ENCODE measurements at regions not wholly inside any gene's neighbourhood (a gene's known extent, or its start where the extent isn't known, plus 50 kb on each side); places are given as distances from the start of the nearest gene placed in this dataset.

GRCh38 chr10:36091007-36091406 is 448.9 kb upstream of the FZD8 start:
- Histone ChIP-seq H3K4me1 (ENCODE audit: control insufficient read depth, insufficient read depth, low read length) (no peaks in the 10 kb centered on the region), H3K56ac (ENCODE audit: extremely low read depth, insufficient read depth, low read length) (no peak overlapping the region), H3K9me1 (ENCODE audit: insufficient read depth, low read length) (no peaks in the 10 kb centered on the region), H3K14ac (replicated peaks; ENCODE audit: low read depth, low read length) (no peak overlapping the region), H2BK20ac (ENCODE audit: low read depth, low read length) (no peak overlapping the region), H3K79me1 (ENCODE audit: low read depth in 1 of 2, low read length in 2 of 2) (no peaks in the 10 kb centered on the region), H2BK15ac (ENCODE audit: low read depth, low read length) (no peak overlapping the region), H3K18ac (ENCODE audit: low read depth, low read length) (no peak overlapping the region), H2AFZ (replicated peaks; ENCODE audit: low read length, poor library complexity) (no peak overlapping the region), H3K27me3 (ENCODE audit: control insufficient read depth, insufficient read depth, low read length) (no peaks in the 10 kb centered on the region), H2BK5ac (ENCODE audit: low read depth, low read length, poor library complexity, severe bottlenecking) (no peak overlapping the region), H3K4me3 (ENCODE audit: insufficient read depth, low read depth, low read length) (no peak overlapping the region), H3K4me2 (ENCODE audit: low read depth, low read length) (no peak overlapping the region), H3K36me3 (ENCODE audit: control insufficient read depth, insufficient read depth, low read length) (no peaks in the 10 kb centered on the region), H4K20me1 (ENCODE audit: insufficient read depth, low read length) (no peaks in the 10 kb centered on the region), H2AK9ac (replicated peaks; ENCODE audit: low read depth, low read length, poor library complexity) (no peak overlapping the region), H4K91ac (ENCODE audit: insufficient read depth, low read depth, low read length) (no peak overlapping the region), H3K9me3 (ENCODE audit: control insufficient read depth, insufficient read depth, low read length) (no peaks in the 10 kb centered on the region), H3K4ac (ENCODE audit: low read depth, low read length) (no peak overlapping the region), H3K9ac (ENCODE audit: low read depth, low read length) (no peak overlapping the region), H2AK5ac (ENCODE audit: low read depth, low read length) (no peak overlapping the region), H2BK120ac (ENCODE audit: low read depth, low read length) (no peak overlapping the region), H3K27ac (ENCODE audit: insufficient read depth, low read length) (no peak overlapping the region), H3K23ac (ENCODE audit: low read depth, low read length) (no peak overlapping the region), H4K8ac (ENCODE audit: low read depth in 2 of 2, low read length in 2 of 2) (no peak overlapping the region), H4K5ac (ENCODE audit: low read depth, low read length) (no peak overlapping the region)
- dilution Hi-C loops (cut with HindIII; ENCODE audit: low sequenced_read_pairs, unreplicated experiment) (no loop called here), in situ Hi-C loops (cut with MboI; ENCODE audit: low sequenced_read_pairs) (no loop called here), intact Hi-C loops (cut with micrococcal nuclease) (no loop called here)
- no peak for DNase-seq
- WGBS, 2 experiments (ENCODE audit: extremely low coverage in 2 of 2, insufficient read length in 1 of 2) = 94% methylated on average over 2 of the region's 3 CpGs; no CpG with 5 or more reads in 1 of the 2 experiments
- ChIA-PET CTCF (no interaction called here), POLR2A (ENCODE audit: unreplicated experiment) (no interaction called here)
- no peak for TF ChIP-seq MXI1 (IDR thresholded peaks at IDR 0.05; ENCODE audit: borderline replicate concordance, low read depth, low read length)
- no peak for TF ChIP-seq FOS (IDR thresholded peaks at IDR 0.05; ENCODE audit: low read depth, low read length)
- no peak for TF ChIP-seq POLR2A (IDR thresholded peaks at IDR 0.05; ENCODE audit: low read depth, low read length)
- TF ChIP-seq MAFK (IDR thresholded peaks at IDR 0.05; ENCODE audit: low read depth, low read length) = no peak
- no peak for TF ChIP-seq SMC3 (IDR thresholded peaks at IDR 0.05; ENCODE audit: low read depth, low read length)
- TF ChIP-seq ELK1 (IDR thresholded peaks at IDR 0.05; ENCODE audit: borderline replicate concordance, low read depth, low read length) = no peak
- TF ChIP-seq MAZ (IDR thresholded peaks at IDR 0.05; ENCODE audit: borderline replicate concordance, low read depth, low read length) = no peak
- TF ChIP-seq CTCF (conservative IDR thresholded peaks at IDR 0.05; ENCODE audit: low read depth, low read length) = no peak
- TF ChIP-seq RCOR1 (IDR thresholded peaks at IDR 0.05; ENCODE audit: insufficient replicate concordance, low read length) = no peak
- TF ChIP-seq NFE2L2 (IDR thresholded peaks at IDR 0.05; ENCODE audit: low read depth, low read length) = no peak
- no peak for TF ChIP-seq RFX5 (IDR thresholded peaks at IDR 0.05; ENCODE audit: low read depth, low read length)
- TF ChIP-seq, protein P1, sequence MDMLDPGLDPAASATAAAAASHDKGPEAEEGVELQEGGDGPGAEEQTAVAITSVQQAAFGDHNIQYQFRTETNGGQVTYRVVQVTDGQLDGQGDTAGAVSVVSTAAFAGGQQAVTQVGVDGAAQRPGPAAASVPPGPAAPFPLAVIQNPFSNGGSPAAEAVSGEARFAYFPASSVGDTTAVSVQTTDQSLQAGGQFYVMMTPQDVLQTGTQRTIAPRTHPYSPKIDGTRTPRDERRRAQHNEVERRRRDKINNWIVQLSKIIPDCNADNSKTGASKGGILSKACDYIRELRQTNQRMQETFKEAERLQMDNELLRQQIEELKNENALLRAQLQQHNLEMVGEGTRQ (IDR thresholded peaks at IDR 0.05; ENCODE audit: low read depth, low read length) = no peak
- TF ChIP-seq RAD21 (IDR thresholded peaks at IDR 0.05; ENCODE audit: low read length) = no peak
- no peak for TF ChIP-seq BHLHE40 (IDR thresholded peaks at IDR 0.05; ENCODE audit: low read depth, low read length)
- no peak for TF ChIP-seq CHD1 (IDR thresholded peaks at IDR 0.05; ENCODE audit: low read depth, low read length)
- TF ChIP-seq CEBPB (IDR thresholded peaks at IDR 0.05; ENCODE audit: low read depth, low read length) = no peak
- BruUV-seq (replicated peaks) = no TSS peak
- ATAC-seq (ENCODE audit: low read depth) = no peak

Data from IMR-90 (cell line).